HCT116 (cell line): ENCODE measurements at regions not wholly inside any gene's neighbourhood (a gene's known extent, or its start where the extent isn't known, plus 50 kb on each side); places are given as distances from the start of the nearest gene placed in this dataset.

Experiments
- ATAC-seq: fragments of 200-7000 bp; cut with Tn5 transposase; 2 replicates; pipeline ENCODE4 v1.9.1; 2020; ENCODE audit warnings: mild to moderate bottlenecking, moderate library complexity
- BruUV-seq: library from RNA; stranded (reverse); fragments of 400-500 nt; replicated peaks from 2 replicates; lab custom pipeline; 2021; lab: Mats Ljungman, UMichigan
- CTCF ChIA-PET: fragments of 300-600 bp; sonication (Branson Sonifier 250); formaldehyde crosslinking; loops from one replicate; lab custom pipeline; 2021; ENCODE audit warnings: antibody characterized with exemption; lab: Charles Lee
- POLR2A ChIA-PET: fragments of 300-600, 350-600 bp; sonication (Branson Sonifier 250); formaldehyde crosslinking; loops from one replicate; lab custom pipeline; 2021; ENCODE audit warnings: antibody characterized with exemption; lab: Charles Lee
- RAD21 ChIA-PET, 2 experiments: fragments of 300-600 bp; sonication (Branson Sonifier 250); formaldehyde crosslinking; loops; one replicate each; lab custom pipeline; 2023; ENCODE audit warnings: low total read pairs in 2 of 2; ENCODE audit not compliant: uncharacterized antibody in 2 of 2, unreplicated experiment in 2 of 2, low non-redundant PET in 1 of 2; lab: Charles Lee
- DNase-seq: peaks from one replicate; pipeline ENCODE4 v3.0.0-alpha.2; 2010; ENCODE audit warnings: low read depth, low spot score
- H2AFZ ChIP-seq: fragments of 200-600 bp; shearing (Covaris generic), sonication (generic); 2 replicates; pipeline ENCODE4 v1.6.1; 2017; ENCODE audit warnings: low read depth, mixed run types, mixed read lengths, antibody characterized with exemption, low read length; ENCODE audit not compliant: poor library complexity, severe bottlenecking
- H3K27ac ChIP-seq: 2 replicates; pipeline ENCODE4 v1.5.1; 2012; ENCODE audit warnings: low read depth, low read length
- H3K27me3 ChIP-seq: fragments of 200-600 bp; sonication (generic); 2 replicates; pipeline ENCODE4 v1.6.1; 2016; ENCODE audit warnings: mixed run types, low read length, mixed read lengths; ENCODE audit not compliant: insufficient read depth
- H3K36me3 ChIP-seq, 2 experiments: fragments of 200-500 bp in 1 of 2; fragments of 200-600 bp in 1 of 2; sonication (Bioruptor generic) in 1 of 2; sonication (generic) in 1 of 2; 2 replicates each; pipeline versions ENCODE4 v1.5.1 to v1.6.1; 2014 to 2016; ENCODE audit warnings: low read length in 2 of 2, inconsistent platforms in 1 of 2, mixed read lengths in 1 of 2, mixed run types in 1 of 2; ENCODE audit not compliant: insufficient read depth in 2 of 2, control insufficient read depth in 1 of 2
- H3K4me1 ChIP-seq, 2 experiments: fragments of 200-600 bp in 1 of 2; sonication (generic) in 1 of 2; 2 replicates each; pipeline versions ENCODE4 v1.5.1 to v1.6.1; 2012 to 2017; ENCODE audit warnings: low read length in 2 of 2, inconsistent platforms in 1 of 2, mild to moderate bottlenecking in 1 of 2, mixed read lengths in 1 of 2, mixed run types in 1 of 2, moderate library complexity in 1 of 2; ENCODE audit not compliant: insufficient read depth in 2 of 2, control insufficient read depth in 1 of 2
- H3K4me2 ChIP-seq: fragments of 200-600 bp; sonication (generic); 2 replicates; pipeline ENCODE4 v1.6.1; 2017; ENCODE audit warnings: mixed run types, low read length, mixed read lengths
- H3K4me3 ChIP-seq, 2 experiments: fragments of 200-600 bp in 1 of 2; sonication (generic) in 1 of 2; replicated peaks in 1 of 2; 2 replicates each; pipeline ENCODE4 v1.5.1; 2011 to 2016; ENCODE audit warnings: low read length in 2 of 2, control low read depth in 1 of 2, low read depth in 1 of 2, mild to moderate bottlenecking in 1 of 2, mixed read lengths in 1 of 2, mixed run types in 1 of 2
- H3K79me2 ChIP-seq: fragments of 200-600 bp; sonication (generic); 2 replicates; pipeline ENCODE4 v1.6.1; 2017; ENCODE audit warnings: mild to moderate bottlenecking, mixed run types, low read length, moderate library complexity, mixed read lengths; ENCODE audit not compliant: insufficient read depth
- H3K9ac ChIP-seq: fragments of 200-600 bp; sonication (generic); 2 replicates; pipeline ENCODE4 v1.6.1; 2016; ENCODE audit warnings: low read length, mixed read lengths
- H3K9me2 ChIP-seq: fragments of 200-600 bp; sonication (generic), shearing (Covaris generic); 2 replicates; pipeline ENCODE4 v1.6.1; 2017; ENCODE audit warnings: mixed run types, mild to moderate bottlenecking, moderate library complexity; ENCODE audit not compliant: insufficient read depth
- H3K9me3 ChIP-seq, 2 experiments: fragments of 200-500 bp in 1 of 2; fragments of 200-600 bp in 1 of 2; sonication (Bioruptor generic) in 1 of 2; sonication (generic) in 1 of 2; 2 replicates each; pipeline ENCODE4 v1.6.1; 2014 to 2017; ENCODE audit warnings: low read length in 2 of 2, mixed read lengths in 2 of 2, inconsistent platforms in 1 of 2, low read depth in 1 of 2, mild to moderate bottlenecking in 1 of 2, mixed run types in 1 of 2, moderate library complexity in 1 of 2; ENCODE audit not compliant: control insufficient read depth in 1 of 2, insufficient read depth in 1 of 2
- H4K20me1 ChIP-seq: fragments of 200-600 bp; sonication (generic), shearing (Covaris generic); 2 replicates; pipeline ENCODE4 v1.6.1; 2017; ENCODE audit warnings: mixed run types, mild to moderate bottlenecking, moderate library complexity; ENCODE audit not compliant: insufficient read depth
- EZH2 ChIP-seq: fragments of 200-600 bp; sonication (generic); IDR thresholded peaks from 2 replicates; pipeline ENCODE4 v1.6.1; 2017; ENCODE audit warnings: antibody characterized with exemption, mixed run types
- EZH2phosphoT487 ChIP-seq: fragments of 200-600 bp; IDR thresholded peaks from 2 replicates; pipeline ENCODE4 v1.6.1; 2018; ENCODE audit warnings: antibody characterized with exemption, borderline replicate concordance
- MAX ChIP-seq: IDR thresholded peaks from 2 replicates; pipeline ENCODE4 v1.6.1; 2012
- POLR2AphosphoS5 ChIP-seq: IDR thresholded peaks from 2 replicates; pipeline ENCODE4 v1.6.1; 2011; ENCODE audit warnings: mild to moderate bottlenecking, low read depth, low read length, moderate library complexity
- SRF ChIP-seq: IDR thresholded peaks from 2 replicates; pipeline ENCODE4 v1.6.1; 2012; ENCODE audit warnings: low read depth
- TCF7L2 ChIP-seq: IDR thresholded peaks from 2 replicates; pipeline ENCODE4 v1.7.0; 2011; ENCODE audit warnings: borderline replicate concordance, inconsistent platforms; ENCODE audit not compliant: insufficient read depth, insufficient read length; ENCODE audit errors: extremely low read depth
- ZFX ChIP-seq: fragments of 450-650 bp; IDR thresholded peaks from 2 replicates; pipeline ENCODE4 v1.6.1; 2017
- intact Hi-C: fragments of 100-400 bp; cut with micrococcal nuclease; formaldehyde crosslinking; loops from 2 replicates; pipeline ENCODE4 v1.10.0; 2022
- TF ChIP-seq, protein P1 (sequence below), 3 experiments: fragments of 200-600 bp in 1 of 3; sonication (generic) in 1 of 3; IDR thresholded peaks in 2 of 3; conservative IDR thresholded peaks in 1 of 3; 2 replicates each; pipeline ENCODE4 v1.5.1; 2012 to 2017; ENCODE audit warnings: low read depth in 2 of 3, low read length in 2 of 3, antibody characterized with exemption in 1 of 3, borderline replicate concordance in 1 of 3, control low read depth in 1 of 3, mild to moderate bottlenecking in 1 of 3, mixed read lengths in 1 of 3, mixed run types in 1 of 3, moderate library complexity in 1 of 3; ENCODE audit not compliant: insufficient read depth in 1 of 3

DNA sequence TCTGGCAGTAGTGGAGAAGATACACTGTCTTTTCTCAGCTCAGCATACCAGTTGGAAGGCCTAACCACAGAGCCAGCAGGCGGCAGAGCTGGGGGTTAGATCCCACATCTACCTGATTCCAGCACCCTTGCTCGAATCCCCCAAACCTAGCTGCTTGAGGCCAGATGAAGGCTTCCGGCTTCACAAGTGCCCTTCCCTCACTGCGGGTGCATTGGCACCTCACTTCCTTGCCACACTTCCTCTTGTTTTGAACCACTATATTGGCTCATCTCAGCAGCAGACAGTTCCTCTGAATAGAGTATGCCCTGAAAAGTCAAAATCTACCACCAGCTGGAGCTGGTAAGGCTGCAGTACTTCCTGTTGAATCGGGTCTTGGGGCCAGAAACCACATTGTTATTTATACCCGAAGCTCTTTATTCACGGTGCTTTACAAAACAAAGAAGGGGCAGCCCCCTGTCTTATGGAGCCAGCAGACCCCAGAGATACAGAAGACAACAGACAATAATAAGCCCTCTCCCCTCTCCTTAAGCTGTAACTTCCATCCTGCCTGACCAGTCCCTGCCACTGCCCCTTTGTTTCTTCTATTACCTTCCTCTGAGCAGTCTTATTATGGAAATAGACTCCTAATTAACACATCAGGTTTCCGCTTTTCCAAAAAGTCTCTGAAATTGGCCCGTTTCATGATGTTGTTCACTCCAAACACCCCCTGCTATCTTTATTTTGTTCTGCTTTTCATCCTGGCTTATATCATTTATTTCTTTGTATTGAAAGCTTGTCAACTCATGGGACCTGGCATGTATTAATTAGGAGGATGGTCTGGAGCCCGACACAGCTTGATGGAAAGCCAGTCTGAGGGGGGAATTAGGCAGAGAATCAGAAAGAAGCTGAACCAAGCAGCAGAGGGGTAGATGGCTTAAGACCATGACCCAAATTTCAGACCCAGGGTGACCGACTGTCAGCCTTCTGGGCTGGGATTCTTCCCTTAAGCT is 233.5 kb downstream of the EFCAB11 start:
- TF ChIP-seq EZH2 (no peak), POLR2AphosphoS5 (no peak), TCF7L2 (no peak), EZH2phosphoT487 (no peak), SRF (no peak), ZFX (no peak), MAX (no peak)
- TF ChIP-seq, protein P1, sequence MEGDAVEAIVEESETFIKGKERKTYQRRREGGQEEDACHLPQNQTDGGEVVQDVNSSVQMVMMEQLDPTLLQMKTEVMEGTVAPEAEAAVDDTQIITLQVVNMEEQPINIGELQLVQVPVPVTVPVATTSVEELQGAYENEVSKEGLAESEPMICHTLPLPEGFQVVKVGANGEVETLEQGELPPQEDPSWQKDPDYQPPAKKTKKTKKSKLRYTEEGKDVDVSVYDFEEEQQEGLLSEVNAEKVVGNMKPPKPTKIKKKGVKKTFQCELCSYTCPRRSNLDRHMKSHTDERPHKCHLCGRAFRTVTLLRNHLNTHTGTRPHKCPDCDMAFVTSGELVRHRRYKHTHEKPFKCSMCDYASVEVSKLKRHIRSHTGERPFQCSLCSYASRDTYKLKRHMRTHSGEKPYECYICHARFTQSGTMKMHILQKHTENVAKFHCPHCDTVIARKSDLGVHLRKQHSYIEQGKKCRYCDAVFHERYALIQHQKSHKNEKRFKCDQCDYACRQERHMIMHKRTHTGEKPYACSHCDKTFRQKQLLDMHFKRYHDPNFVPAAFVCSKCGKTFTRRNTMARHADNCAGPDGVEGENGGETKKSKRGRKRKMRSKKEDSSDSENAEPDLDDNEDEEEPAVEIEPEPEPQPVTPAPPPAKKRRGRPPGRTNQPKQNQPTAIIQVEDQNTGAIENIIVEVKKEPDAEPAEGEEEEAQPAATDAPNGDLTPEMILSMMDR (IDR thresholded peaks at IDR 0.05 in 2 of 3, conservative IDR thresholded peaks at IDR 0.05 in 1 of 3; ENCODE audit: borderline replicate concordance in 1 of 3, insufficient read depth in 1 of 3, low read depth in 2 of 3, low read length in 2 of 3): no peak
- H4K20me1 ChIP-seq: no peaks in the 10 kb centered on the region
- BruUV-seq: no TSS peak
- no peak for ATAC-seq
- no peaks in the 10 kb centered on the region for H3K79me2 ChIP-seq
- no peak overlapping the region for H2AFZ ChIP-seq
- no peak overlapping the region for H3K9ac ChIP-seq
- POLR2A ChIA-PET: no interaction called here
- no peak overlapping the region for H3K4me2 ChIP-seq
- no peaks in the 10 kb centered on the region for H3K9me2 ChIP-seq
- no peaks in the 10 kb centered on the region for H3K27me3 ChIP-seq
- H3K36me3 ChIP-seq: no peaks in the 10 kb centered on the region
- RAD21 ChIA-PET: no interaction called here
- H3K4me1 ChIP-seq: no peaks in the 10 kb centered on the region
- no peaks in the 10 kb centered on the region for H3K9me3 ChIP-seq
- CTCF ChIA-PET: no interaction called here
- H3K4me3 ChIP-seq: no peak overlapping the region
- DNase-seq: no peak
- no peak overlapping the region for H3K27ac ChIP-seq
- intact Hi-C loops: no loop called here
